ENCODE measurements at regions not wholly inside any gene's neighbourhood (a gene's known extent, or its start where the extent isn't known, plus 50 kb on each side); places are given as distances from the start of the nearest gene placed in this dataset.

DNA sequence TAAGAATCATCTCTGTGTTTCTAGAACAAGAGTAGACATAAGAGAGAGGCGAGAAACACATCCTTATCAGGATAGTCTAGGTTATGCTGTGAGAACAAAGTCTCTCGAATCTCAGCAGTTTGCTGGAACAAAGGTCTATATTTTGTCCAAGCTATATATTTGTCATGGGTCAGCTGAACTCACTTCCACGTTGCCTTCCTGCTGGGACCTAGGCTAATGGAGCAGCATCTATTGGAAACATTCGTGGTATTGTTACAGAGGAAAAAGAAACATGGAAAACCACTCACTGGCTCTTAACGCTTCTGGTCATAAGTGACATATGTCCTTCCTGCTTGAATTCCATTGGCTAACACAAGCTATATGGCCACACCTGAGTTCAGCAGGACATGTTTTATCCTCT is 112.6 kb upstream of the DYRK2 start:
- intact Hi-C loops (cut with DNase I, micrococcal nuclease) = no loop called here
- TF ChIP-seq, protein P1, sequence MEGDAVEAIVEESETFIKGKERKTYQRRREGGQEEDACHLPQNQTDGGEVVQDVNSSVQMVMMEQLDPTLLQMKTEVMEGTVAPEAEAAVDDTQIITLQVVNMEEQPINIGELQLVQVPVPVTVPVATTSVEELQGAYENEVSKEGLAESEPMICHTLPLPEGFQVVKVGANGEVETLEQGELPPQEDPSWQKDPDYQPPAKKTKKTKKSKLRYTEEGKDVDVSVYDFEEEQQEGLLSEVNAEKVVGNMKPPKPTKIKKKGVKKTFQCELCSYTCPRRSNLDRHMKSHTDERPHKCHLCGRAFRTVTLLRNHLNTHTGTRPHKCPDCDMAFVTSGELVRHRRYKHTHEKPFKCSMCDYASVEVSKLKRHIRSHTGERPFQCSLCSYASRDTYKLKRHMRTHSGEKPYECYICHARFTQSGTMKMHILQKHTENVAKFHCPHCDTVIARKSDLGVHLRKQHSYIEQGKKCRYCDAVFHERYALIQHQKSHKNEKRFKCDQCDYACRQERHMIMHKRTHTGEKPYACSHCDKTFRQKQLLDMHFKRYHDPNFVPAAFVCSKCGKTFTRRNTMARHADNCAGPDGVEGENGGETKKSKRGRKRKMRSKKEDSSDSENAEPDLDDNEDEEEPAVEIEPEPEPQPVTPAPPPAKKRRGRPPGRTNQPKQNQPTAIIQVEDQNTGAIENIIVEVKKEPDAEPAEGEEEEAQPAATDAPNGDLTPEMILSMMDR (IDR thresholded peaks at IDR 0.05) = no peak
- no peaks in the 10 kb centered on the region for H3K9me3 ChIP-seq
- peak; percentile 29 for ATAC-seq
- no peak for DNase-seq
- no peaks in the 10 kb centered on the region for H3K36me3 ChIP-seq (ENCODE audit: low read depth)
- H3K4me1 ChIP-seq (ENCODE audit: low read depth) = no peaks in the 10 kb centered on the region
- H3K4me3 ChIP-seq = no peak overlapping the region

DNA sequence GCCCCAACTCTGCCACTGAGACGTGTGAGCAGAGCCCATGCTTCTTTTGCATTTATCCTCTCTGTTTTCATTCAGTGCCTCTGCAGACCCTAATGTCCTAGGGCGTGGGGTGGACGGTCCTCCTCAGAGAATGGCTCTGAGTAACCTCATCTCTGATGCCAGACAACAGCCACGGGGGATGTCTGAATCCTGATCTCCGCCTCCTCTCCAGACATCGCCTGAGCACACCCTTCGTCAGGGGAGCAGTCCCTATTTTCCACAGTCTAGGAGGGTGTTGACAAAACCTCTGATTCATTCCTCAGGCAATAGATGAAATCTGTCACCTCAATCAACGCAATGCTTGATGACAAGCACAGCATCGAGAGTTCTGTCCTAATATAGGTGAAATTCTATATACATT is 109.2 kb upstream of the DYRK2 start:
- H3K4me3 ChIP-seq = no peak overlapping the region
- DNase-seq (no peak), ATAC-seq (no peak)
- H3K4me1 ChIP-seq (ENCODE audit: low read depth) = no peaks in the 10 kb centered on the region
- TF ChIP-seq, protein P1 (IDR thresholded peaks at IDR 0.05) = no peak
- H3K36me3 ChIP-seq (ENCODE audit: low read depth) = no peaks in the 10 kb centered on the region
- intact Hi-C loops (cut with DNase I, micrococcal nuclease) = no loop called here
- no peaks in the 10 kb centered on the region for H3K9me3 ChIP-seq

DNA sequence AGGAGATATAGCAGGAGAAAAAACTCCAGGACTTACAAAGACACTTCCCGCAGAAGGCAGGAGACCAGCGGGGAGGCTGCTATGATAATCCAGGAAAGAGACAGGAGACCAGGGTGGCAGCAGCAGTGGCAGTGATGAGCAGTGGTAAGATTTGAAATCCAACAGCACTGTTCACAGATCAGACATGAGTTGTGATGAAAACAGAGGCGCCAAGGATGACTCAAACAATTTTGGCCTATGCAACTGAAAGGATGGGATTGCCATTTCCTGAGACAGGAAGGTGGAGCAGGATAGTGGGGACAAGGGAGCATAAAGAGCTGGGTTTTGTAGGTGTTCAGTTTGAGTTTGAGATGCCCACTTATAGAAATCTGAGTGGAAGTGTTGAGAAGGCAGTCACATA is 108.6 kb upstream of the DYRK2 start:
- no peak overlapping the region for H3K4me3 ChIP-seq
- ATAC-seq (no peak), DNase-seq (no peak)
- TF ChIP-seq, protein P1 (IDR thresholded peaks at IDR 0.05) = no peak
- H3K9me3 ChIP-seq = no peaks in the 10 kb centered on the region
- intact Hi-C loops (cut with DNase I, micrococcal nuclease) = no loop called here
- no peaks in the 10 kb centered on the region for H3K4me1 ChIP-seq (ENCODE audit: low read depth)
- H3K36me3 ChIP-seq (ENCODE audit: low read depth) = no peaks in the 10 kb centered on the region

DNA sequence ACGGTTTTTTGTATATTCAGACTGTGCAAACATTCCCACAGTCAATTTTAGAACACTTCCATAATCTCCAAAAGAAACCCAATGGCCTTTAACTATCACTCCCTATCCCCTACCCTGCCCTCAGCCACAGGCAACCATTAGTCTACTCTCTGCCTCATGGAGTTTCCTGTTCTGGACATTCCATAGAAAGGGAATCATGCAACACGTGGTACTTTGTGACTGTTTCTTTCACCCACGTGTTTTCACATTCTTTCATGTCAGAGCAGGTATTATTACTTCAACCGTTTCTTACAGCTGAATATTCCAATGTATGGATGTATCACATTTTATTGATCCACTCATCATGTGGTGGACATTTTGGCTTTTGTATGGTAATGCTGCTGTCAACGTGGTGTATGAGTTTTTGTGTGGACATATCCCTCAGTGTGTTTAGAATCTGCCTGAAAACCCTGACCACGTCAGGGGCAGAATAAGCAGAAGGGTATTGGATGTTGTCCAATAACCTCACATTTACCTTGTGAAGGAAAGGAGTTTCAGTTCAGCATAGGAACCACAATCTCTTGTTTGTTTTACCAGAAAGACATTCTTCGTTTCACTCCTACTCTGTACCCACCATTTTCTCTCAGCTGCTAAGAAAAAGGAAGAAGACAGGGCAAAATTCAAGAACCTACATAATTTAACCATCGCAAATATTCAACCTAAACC is 107.5 kb upstream of the DYRK2 start:
- DNase-seq (no peak), ATAC-seq (no peak)
- no peak overlapping the region for H3K4me3 ChIP-seq
- intact Hi-C loops (cut with DNase I, micrococcal nuclease) = no loop called here
- H3K36me3 ChIP-seq (ENCODE audit: low read depth) = no peaks in the 10 kb centered on the region
- no peaks in the 10 kb centered on the region for H3K9me3 ChIP-seq
- TF ChIP-seq, protein P1 (IDR thresholded peaks at IDR 0.05) = no peak
- no peaks in the 10 kb centered on the region for H3K4me1 ChIP-seq (ENCODE audit: low read depth)

DNA sequence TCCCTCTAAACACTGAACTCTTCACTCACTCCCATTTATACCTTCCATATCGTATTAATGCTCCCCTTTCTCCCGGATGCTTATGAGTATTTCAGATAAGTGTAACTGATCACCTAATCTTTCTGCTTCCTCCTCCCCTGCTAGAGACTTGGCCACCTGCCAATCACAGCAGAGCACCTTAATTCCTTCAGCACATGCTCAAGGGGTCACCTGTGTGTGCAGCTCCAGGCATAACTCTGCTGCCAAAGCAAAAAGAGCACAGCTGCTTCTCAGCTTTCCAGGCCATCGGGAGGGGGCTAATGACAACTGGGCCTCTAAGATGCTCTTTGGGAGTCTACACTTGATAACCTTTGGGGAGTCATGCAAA is 106.9 kb upstream of the DYRK2 start:
- Histone ChIP-seq H3K9me3 (no peaks in the 10 kb centered on the region), H3K4me3 (no peak overlapping the region), H3K4me1 (ENCODE audit: low read depth) (no peaks in the 10 kb centered on the region), H3K36me3 (ENCODE audit: low read depth) (no peaks in the 10 kb centered on the region)
- TF ChIP-seq, protein P1 (IDR thresholded peaks at IDR 0.05) = no peak
- no peak for ATAC-seq
- no peak for DNase-seq
- intact Hi-C loops (cut with DNase I, micrococcal nuclease) = no loop called here
